IMR-90 (cell line): ENCODE measurements at regions not wholly inside any gene's neighbourhood (a gene's known extent, or its start where the extent isn't known, plus 50 kb on each side); places are given as distances from the start of the nearest gene placed in this dataset.

Experiments
- ATAC-seq: fragments of 200-7000 bp; cut with Tn5 transposase; 2 replicates; pipeline ENCODE4 v1.9.1; 2020; ENCODE audit warnings: low read depth, mild to moderate bottlenecking, moderate library complexity
- BruUV-seq: library from RNA; stranded (reverse); fragments of 400-500 nt; replicated peaks from 2 replicates; lab custom pipeline; 2021; lab: Mats Ljungman, UMichigan
- CTCF ChIA-PET: fragments of 300-600 bp; formaldehyde crosslinking; extraction: SDS; loops from one replicate; lab custom pipeline; 2021; ENCODE audit warnings: antibody characterized with exemption; lab: Yijun Ruan, JAX
- POLR2A ChIA-PET: fragments of 300-600 bp; sonication (Branson Sonifier 250); formaldehyde crosslinking; loops from one replicate; lab custom pipeline; 2022; ENCODE audit warnings: antibody characterized with exemption; ENCODE audit not compliant: unreplicated experiment; lab: Charles Lee
- DNase-seq: peaks from one replicate; pipeline ENCODE4 v3.0.0; 2013
- H2AFZ ChIP-seq: replicated peaks from 2 replicates; pipeline ENCODE3; 2013; ENCODE audit warnings: low read length, mild to moderate bottlenecking; ENCODE audit not compliant: poor library complexity
- H2AK5ac ChIP-seq: 2 replicates; pipeline ENCODE4 v1.6.1; 2013; ENCODE audit warnings: low read depth, low read length, inconsistent platforms
- H2AK9ac ChIP-seq: replicated peaks from 2 replicates; pipeline ENCODE3; 2013; ENCODE audit warnings: mild to moderate bottlenecking, low read depth, low read length, moderate library complexity; ENCODE audit not compliant: poor library complexity
- H2BK120ac ChIP-seq: 2 replicates; pipeline ENCODE4 v1.6.1; 2013; ENCODE audit warnings: low read depth, low read length, inconsistent platforms
- H2BK15ac ChIP-seq: 3 replicates; pipeline ENCODE4 v1.6.1; 2013; ENCODE audit warnings: low read depth, low read length, inconsistent platforms
- H2BK20ac ChIP-seq: 2 replicates; pipeline ENCODE4 v1.6.1; 2013; ENCODE audit warnings: low read depth, mild to moderate bottlenecking, inconsistent platforms, low read length, moderate library complexity
- H2BK5ac ChIP-seq: 2 replicates; pipeline ENCODE4 v1.6.1; 2013; ENCODE audit warnings: mild to moderate bottlenecking, low read depth, low read length, inconsistent platforms; ENCODE audit not compliant: poor library complexity, severe bottlenecking
- H3K14ac ChIP-seq: replicated peaks from 2 replicates; pipeline ENCODE4 v1.6.1; 2013; ENCODE audit warnings: low read depth, low read length, inconsistent platforms
- H3K18ac ChIP-seq: 2 replicates; pipeline ENCODE4 v1.6.1; 2013; ENCODE audit warnings: low read depth, low read length, control low read depth
- H3K23ac ChIP-seq: 2 replicates; pipeline ENCODE4 v1.6.1; 2013; ENCODE audit warnings: low read depth, low read length, inconsistent platforms
- H3K27ac ChIP-seq: 2 replicates; pipeline ENCODE4 v1.5.1; 2013; ENCODE audit warnings: mild to moderate bottlenecking, control low read depth, low read length; ENCODE audit not compliant: insufficient read depth
- H3K27me3 ChIP-seq: 2 replicates; pipeline ENCODE4 v1.6.1; 2013; ENCODE audit warnings: low read length; ENCODE audit not compliant: control insufficient read depth, insufficient read depth
- H3K36me3 ChIP-seq: 2 replicates; pipeline ENCODE4 v1.6.1; 2013; ENCODE audit warnings: low read length, mixed read lengths; ENCODE audit not compliant: control insufficient read depth, insufficient read depth
- H3K4ac ChIP-seq: 2 replicates; pipeline ENCODE4 v1.6.1; 2013; ENCODE audit warnings: low read depth, low read length, inconsistent platforms
- H3K4me1 ChIP-seq: 2 replicates; pipeline ENCODE4 v1.6.1; 2013; ENCODE audit warnings: low read length, mixed read lengths; ENCODE audit not compliant: control insufficient read depth, insufficient read depth
- H3K4me2 ChIP-seq: 2 replicates; pipeline ENCODE4 v1.6.1; 2013; ENCODE audit warnings: low read depth, mild to moderate bottlenecking, control low read depth, low read length, moderate library complexity
- H3K4me3 ChIP-seq: 2 replicates; pipeline ENCODE4 v1.5.1; 2013; ENCODE audit warnings: low read depth, mild to moderate bottlenecking, control low read depth, low read length, moderate library complexity; ENCODE audit not compliant: insufficient read depth
- H3K56ac ChIP-seq: 2 replicates; pipeline ENCODE4 v1.6.1; 2013; ENCODE audit warnings: low read length, inconsistent platforms; ENCODE audit not compliant: insufficient read depth; ENCODE audit errors: extremely low read depth
- H3K79me1 ChIP-seq, 2 experiments: 2 replicates each; pipeline ENCODE4 v1.6.1; 2013; ENCODE audit warnings: low read length in 2 of 2, inconsistent platforms in 1 of 2, low read depth in 1 of 2
- H3K9ac ChIP-seq: 2 replicates; pipeline ENCODE4 v1.6.1; 2013; ENCODE audit warnings: low read depth, low read length, control low read depth
- H3K9me1 ChIP-seq: 2 replicates; pipeline ENCODE4 v1.6.1; 2013; ENCODE audit warnings: low read length, inconsistent platforms; ENCODE audit not compliant: insufficient read depth
- H3K9me3 ChIP-seq: 2 replicates; pipeline ENCODE4 v1.6.1; 2013; ENCODE audit warnings: low read length; ENCODE audit not compliant: control insufficient read depth, insufficient read depth
- H4K20me1 ChIP-seq: 2 replicates; pipeline ENCODE4 v1.6.1; 2013; ENCODE audit warnings: low read length, inconsistent platforms; ENCODE audit not compliant: insufficient read depth
- H4K5ac ChIP-seq: 2 replicates; pipeline ENCODE4 v1.6.1; 2013; ENCODE audit warnings: mild to moderate bottlenecking, low read depth, low read length, control low read depth
- H4K8ac ChIP-seq, 2 experiments: 2 replicates each; pipeline ENCODE4 v1.6.1; 2013; ENCODE audit warnings: low read depth in 2 of 2, low read length in 2 of 2, control low read depth in 1 of 2, inconsistent platforms in 1 of 2
- H4K91ac ChIP-seq: 2 replicates; pipeline ENCODE4 v1.6.1; 2013; ENCODE audit warnings: low read depth, low read length, inconsistent platforms; ENCODE audit not compliant: insufficient read depth
- CEBPB ChIP-seq: IDR thresholded peaks from 2 replicates; pipeline ENCODE4 v1.6.1; 2012; ENCODE audit warnings: low read depth, low read length, improper control_type of control experiment
- MAFK ChIP-seq: IDR thresholded peaks from 2 replicates; pipeline ENCODE4 v1.6.1; 2012; ENCODE audit warnings: low read depth, low read length, improper control_type of control experiment
- MAZ ChIP-seq: IDR thresholded peaks from 2 replicates; pipeline ENCODE4 v1.6.1; 2012; ENCODE audit warnings: low read depth, mild to moderate bottlenecking, low read length, improper control_type of control experiment, moderate library complexity, borderline replicate concordance
- MXI1 ChIP-seq: IDR thresholded peaks from 2 replicates; pipeline ENCODE4 v1.6.1; 2012; ENCODE audit warnings: low read depth, mild to moderate bottlenecking, low read length, moderate library complexity, borderline replicate concordance
- NFE2L2 ChIP-seq: fragments of 150-350 bp; IDR thresholded peaks from 2 replicates; pipeline ENCODE4 v1.6.1; 2016; ENCODE audit warnings: low read depth, mild to moderate bottlenecking, low read length
- POLR2A ChIP-seq: IDR thresholded peaks from 2 replicates; pipeline ENCODE4 v1.6.1; 2012; ENCODE audit warnings: mild to moderate bottlenecking, low read depth, low read length
- RAD21 ChIP-seq: IDR thresholded peaks from 2 replicates; pipeline ENCODE4 v1.6.1; 2012; ENCODE audit warnings: low read length, improper control_type of control experiment
- WGBS, 2 experiments: methylation state at CpG; one replicate each; pipeline versions ENCODE4 v1.1.5 to v1.1.7; 2013; ENCODE audit warnings: missing lambda C conversion rate in 2 of 2; ENCODE audit not compliant: insufficient read length in 1 of 2; ENCODE audit errors: extremely low coverage in 2 of 2; 5-methylcytosine and 5-hydroxymethylcytosine counted together
- dilution Hi-C: fragments of 300-500 bp; cut with HindIII; formaldehyde crosslinking; loops from one replicate; pipeline ENCODE4 v1.14.3; 2018; ENCODE audit warnings: low sequenced_read_pairs; ENCODE audit not compliant: unreplicated experiment
- in situ Hi-C: fragments of 300-500 bp; cut with MboI; formaldehyde crosslinking; loops from 3 replicates; pipeline ENCODE4 v1.14.3; 2019; ENCODE audit warnings: low sequenced_read_pairs, inconsistent platforms, mixed read lengths
- intact Hi-C: fragments of 100-400 bp; cut with micrococcal nuclease; formaldehyde crosslinking; loops from 2 replicates; pipeline ENCODE4 v1.10.0; 2022
- TF ChIP-seq, protein P1 (sequence below): fragments of 150-350 bp; IDR thresholded peaks from 2 replicates; pipeline ENCODE4 v1.6.1; 2016; ENCODE audit warnings: low read depth, mild to moderate bottlenecking, low read length, moderate library complexity, borderline replicate concordance

DNA sequence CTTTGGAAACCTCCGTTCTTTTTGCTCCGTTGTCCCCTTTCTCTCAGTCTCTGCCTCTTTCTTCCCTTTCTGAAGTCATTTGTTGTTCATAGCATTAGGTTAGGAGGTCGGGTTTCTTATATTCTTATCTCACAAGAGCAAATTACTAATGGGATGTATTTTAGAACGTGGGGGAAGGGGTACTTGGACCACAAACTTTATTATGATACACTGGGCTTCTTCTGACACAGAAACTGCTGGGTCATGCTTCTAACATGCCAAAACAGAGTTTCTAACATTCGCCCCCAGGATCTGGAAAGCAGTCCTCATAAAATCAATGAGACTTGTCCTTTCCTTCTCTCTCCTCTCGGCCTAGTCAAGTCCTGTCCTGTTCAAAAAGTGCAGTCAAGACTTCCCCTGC, 334.4 kb downstream of the GADD45G start:
- dilution Hi-C loops = no loop called here

More for the DNA sequence above, 334.4 kb downstream of the GADD45G start:
- Histone ChIP-seq H2BK15ac (no peak overlapping the region), H2BK5ac (no peak overlapping the region), H2AK9ac (no peak overlapping the region), H3K4me1 (peaks cover 10% of the 10 kb centered on the region; the same call in 1 of the 2 replicates), H3K4me2 (no peak overlapping the region), H3K9ac (no peak overlapping the region), H2AK5ac (no peak overlapping the region), H3K36me3 (no peaks in the 10 kb centered on the region), H4K8ac (no peak overlapping the region), H3K56ac (no peak overlapping the region), H3K14ac (no peak overlapping the region), H2BK120ac (no peak overlapping the region), H4K20me1 (no peaks in the 10 kb centered on the region), H2AFZ (no peak overlapping the region), H3K9me3 (no peaks in the 10 kb centered on the region), H3K27ac (no peak overlapping the region), H3K4me3 (no peak overlapping the region), H3K9me1 (peaks cover 4% of the 10 kb centered on the region; the same call in 1 of the 2 replicates), H3K23ac (no peak overlapping the region), H4K5ac (no peak overlapping the region), H4K91ac (no peak overlapping the region), H3K18ac (no peak overlapping the region), H3K79me1 (no peaks in the 10 kb centered on the region), H2BK20ac (no peak overlapping the region), H3K27me3 (peaks cover 22% of the 10 kb centered on the region), H3K4ac (no peak overlapping the region)
- no TSS peak for BruUV-seq
- POLR2A ChIA-PET = no interaction called here
- DNase-seq (no peak), ATAC-seq (no peak)
- TF ChIP-seq CEBPB = no peak
- no peak for TF ChIP-seq NFE2L2
- TF ChIP-seq RAD21 = no peak
- TF ChIP-seq, protein P1, sequence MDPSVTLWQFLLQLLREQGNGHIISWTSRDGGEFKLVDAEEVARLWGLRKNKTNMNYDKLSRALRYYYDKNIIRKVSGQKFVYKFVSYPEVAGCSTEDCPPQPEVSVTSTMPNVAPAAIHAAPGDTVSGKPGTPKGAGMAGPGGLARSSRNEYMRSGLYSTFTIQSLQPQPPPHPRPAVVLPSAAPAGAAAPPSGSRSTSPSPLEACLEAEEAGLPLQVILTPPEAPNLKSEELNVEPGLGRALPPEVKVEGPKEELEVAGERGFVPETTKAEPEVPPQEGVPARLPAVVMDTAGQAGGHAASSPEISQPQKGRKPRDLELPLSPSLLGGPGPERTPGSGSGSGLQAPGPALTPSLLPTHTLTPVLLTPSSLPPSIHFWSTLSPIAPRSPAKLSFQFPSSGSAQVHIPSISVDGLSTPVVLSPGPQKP = no peak
- no peak for TF ChIP-seq POLR2A
- no peak for TF ChIP-seq MAFK
- no peak for TF ChIP-seq MAZ
- no peak for TF ChIP-seq MXI1
- CTCF ChIA-PET = no interaction called here
- in situ Hi-C loops = no loop called here
- 100% methylated on average over 2 of the region's 6 CpGs; no CpG with 5 or more reads in 1 of the 2 experiments for WGBS, 2 experiments
- intact Hi-C loops = no loop called here
